HepG2 (cell line): ENCODE measurements at regions not wholly inside any gene's neighbourhood (a gene's known extent, or its start where the extent isn't known, plus 50 kb on each side); places are given as distances from the start of the nearest gene placed in this dataset.
A peak's percentile ranks its signal among the peaks of the same experiment; 100 is the strongest.

Source experiments
- ATAC-seq: fragments of 200-7000 bp; cut with Tn5 transposase; 3 replicates; pipeline ENCODE4 v1.9.1; 2020; ENCODE audit warnings: mild to moderate bottlenecking, moderate library complexity
- BruUV-seq: library from RNA; stranded (reverse); fragments of 400-500 nt; replicated peaks from 2 replicates; lab custom pipeline; 2021; lab: Mats Ljungman, UMichigan
- CTCF ChIA-PET: fragments of 300-600 bp; formaldehyde crosslinking; extraction: SDS; loops from one replicate; lab custom pipeline; 2021; ENCODE audit warnings: low total read pairs, inconsistent platforms, low intra/inter-chr PET ratio; lab: Yijun Ruan, JAX
- POLR2A ChIA-PET: fragments of 350-600 bp; sonication (Branson Sonifier 250); formaldehyde crosslinking; loops from one replicate; lab custom pipeline; 2020; ENCODE audit warnings: antibody characterized with exemption, inconsistent platforms; lab: Yijun Ruan, JAX
- DNase-seq: peaks from one replicate; pipeline ENCODE4 v3.0.0-alpha.2; 2015; ENCODE audit warnings: low spot score
- FAIRE-seq: peaks from 3 replicates; lab custom pipeline; 2011; peaks lifted over from hg19 to GRCh38; lab: Jason Lieb, UNC
- H2AFZ ChIP-seq: one replicate; pipeline ENCODE4 v1.6.1; 2011; ENCODE audit warnings: low read length, inconsistent platforms
- H3K27ac ChIP-seq: fragments of 300-600 bp; 3 replicates; pipeline ENCODE4 v1.8.0; 2011; ENCODE audit warnings: mixed run types, mild to moderate bottlenecking, mixed read lengths, low read length, inconsistent platforms; ENCODE audit not compliant: insufficient read depth; ENCODE audit errors: extremely low read length
- H3K27me3 ChIP-seq, 2 experiments: fragments of 200-600 bp in 1 of 2; 2 replicates in 1 of 2; 3 replicates in 1 of 2; pipeline versions ENCODE4 v1.6.0 to v1.8.0; 2011; ENCODE audit warnings: low read length in 2 of 2, mild to moderate bottlenecking in 2 of 2, moderate library complexity in 2 of 2, inconsistent platforms in 1 of 2; ENCODE audit not compliant: insufficient read depth in 2 of 2, control insufficient read depth in 1 of 2
- H3K36me3 ChIP-seq, 2 experiments: fragments of 200-600 bp in 1 of 2; replicated peaks in 1 of 2; 2 replicates in 1 of 2; 3 replicates in 1 of 2; pipeline versions ENCODE4 v1.5.1 to v1.8.0; 2011; ENCODE audit warnings: low read length in 2 of 2, inconsistent platforms in 1 of 2; ENCODE audit not compliant: insufficient read depth in 2 of 2, control insufficient read depth in 1 of 2
- H3K4me1 ChIP-seq: 2 replicates; pipeline ENCODE4 v1.5.1; 2012; ENCODE audit warnings: low read length, inconsistent platforms; ENCODE audit not compliant: insufficient read depth
- H3K4me2 ChIP-seq: 2 replicates; pipeline ENCODE4 v1.6.0; 2011; ENCODE audit warnings: low read depth, low read length, inconsistent platforms
- H3K4me3 ChIP-seq, 3 experiments: fragments of 200-600 bp in 1 of 3; sonication (generic), shearing (Covaris generic) in 1 of 3; replicated peaks in 1 of 3; 2 replicates each; pipeline ENCODE4 v1.5.1; 2011 to 2016; ENCODE audit warnings: low read length in 3 of 3, inconsistent platforms in 2 of 3, low read depth in 2 of 3, mild to moderate bottlenecking in 2 of 3, control low read depth in 1 of 3, mixed read lengths in 1 of 3; ENCODE audit not compliant: insufficient read depth in 1 of 3
- H3K79me2 ChIP-seq: one replicate; pipeline ENCODE4 v1.6.1; 2011; ENCODE audit warnings: low read length, inconsistent platforms; ENCODE audit not compliant: insufficient read depth
- H3K9ac ChIP-seq: 2 replicates; pipeline ENCODE4 v1.6.0; 2011; ENCODE audit warnings: mild to moderate bottlenecking, low read depth, low read length, inconsistent platforms; ENCODE audit not compliant: insufficient read depth
- H3K9me3 ChIP-seq: 2 replicates; pipeline ENCODE4 v1.5.1; 2012; ENCODE audit warnings: mild to moderate bottlenecking, low read length
- H4K20me1 ChIP-seq: 2 replicates; pipeline ENCODE4 v1.6.0; 2011; ENCODE audit warnings: inconsistent platforms, mild to moderate bottlenecking, low read length, moderate library complexity; ENCODE audit not compliant: insufficient read depth
- ARID3A ChIP-seq: IDR thresholded peaks from 2 replicates; pipeline ENCODE4 v1.6.1; 2012; ENCODE audit warnings: low read depth, low read length, improper control_type of control experiment
- HNF4G ChIP-seq, 2 experiments: sonication (generic) in 1 of 2; formaldehyde crosslinking in 1 of 2; IDR thresholded peaks; 2 replicates each; pipeline versions ENCODE4 v1.4.0 to v1.6.1; 2011 to 2020; ENCODE audit warnings: borderline replicate concordance in 2 of 2, low read depth in 2 of 2, mild to moderate bottlenecking in 2 of 2, low read length in 1 of 2, missing genetic modification reagents in 1 of 2, moderate library complexity in 1 of 2
- NR2C2 ChIP-seq: sonication (generic); formaldehyde crosslinking; IDR thresholded peaks from 2 replicates; pipeline ENCODE4 v1.4.0; 2020; ENCODE audit warnings: missing genetic modification reagents, mild to moderate bottlenecking, moderate library complexity, borderline replicate concordance
- ZBTB40 ChIP-seq, 2 experiments: fragments of 450-650 bp in 1 of 2; sonication (generic) in 1 of 2; formaldehyde crosslinking in 1 of 2; IDR thresholded peaks; 2 replicates each; pipeline versions ENCODE4 v1.6.1 to v1.8.0; 2016 to 2022; ENCODE audit warnings: antibody characterized with exemption in 1 of 2, mild to moderate bottlenecking in 1 of 2, missing genetic modification reagents in 1 of 2
- ZFP41 ChIP-seq: sonication (generic); formaldehyde crosslinking; IDR thresholded peaks from 2 replicates; pipeline ENCODE4 v1.4.0; 2020; ENCODE audit warnings: mild to moderate bottlenecking, missing genetic modification reagents, borderline replicate concordance
- ZNF574 ChIP-seq: sonication (generic); formaldehyde crosslinking; IDR thresholded peaks from 2 replicates; pipeline ENCODE4 v1.4.0; 2020; ENCODE audit warnings: missing genetic modification reagents
- WGBS: methylation state at CpG from one replicate; pipeline ENCODE4 v1.1.6; 2017; ENCODE audit warnings: low lambda C conversion rate; 5-methylcytosine and 5-hydroxymethylcytosine counted together
- in situ Hi-C: cut with HindIII; loops from 2 replicates; pipeline ENCODE4 v1.10.0; 2017; ENCODE audit warnings: low pct_unique_long_range_greater_than_20kb; ENCODE audit not compliant: extremely low pct_ligation_motif_present
- intact Hi-C: fragments of 100-400 bp; cut with micrococcal nuclease; formaldehyde crosslinking; loops from one replicate; pipeline ENCODE4 v1.10.0; 2022; ENCODE audit not compliant: unreplicated experiment

- WGBS = 81% methylated on average over 17 of the region's 18 CpGs
- intact Hi-C loops = loop anchor here (5.0 kb wide), 1 partner anchor 38 kb away; no protein-coding TSS in a partner anchor
- no peak for FAIRE-seq
- Histone ChIP-seq H3K4me1 (peaks cover 85% of the 10 kb centered on the region), H4K20me1 (no peaks in the 10 kb centered on the region), H3K27me3 (no peaks in the 10 kb centered on the region), H3K9ac (0 out of 2 replicates have a peak overlapping the region, but pooled peaks have one; percentile 0), H3K9me3 (no peaks in the 10 kb centered on the region), H3K36me3 (no peaks in the 10 kb centered on the region), H2AFZ (no peak overlapping the region), H3K4me2 (no peak overlapping the region), H3K79me2 (no peaks in the 10 kb centered on the region), H3K4me3 (no peak overlapping the region), H3K27ac (peak overlapping the region; percentile 77)
- POLR2A ChIA-PET = interaction anchor here (1.2 to 7.8 kb wide), 8 partner anchors 12 to 105 kb away, joined by 5 to 178 read pairs (median 7); no protein-coding TSS in a partner anchor
- in situ Hi-C loops = loop anchor here (5.0 kb wide), 1 partner anchor 108 kb away; no protein-coding TSS in a partner anchor
- CTCF ChIA-PET = interaction anchor here (0.5 to 1.5 kb wide), 2 partner anchors 107 to 172 kb away, joined by 3 read pairs; no protein-coding TSS in a partner anchor
- DNase-seq = peak; percentile 53
- BruUV-seq = no TSS peak
- peak; percentile 37 for ATAC-seq
- TF ChIP-seq NR2C2 (CRISPR knock-in tag) (peak; percentile 52; the same call in 1 of the 2 replicates), HNF4G (IDR thresholded peaks at IDR 0.05; ENCODE audit: borderline replicate concordance, low read depth, low read length) (no peak), HNF4G (CRISPR knock-in tag; IDR thresholded peaks at IDR 0.05; ENCODE audit: borderline replicate concordance, low read depth) (no peak), ZFP41 (no peak), ZBTB40 (IDR thresholded peaks at IDR 0.05) (no peak), ZBTB40 (CRISPR knock-in tag; IDR thresholded peaks at IDR 0.05) (no peak), ARID3A (no peak), ZNF574 (CRISPR knock-in tag) (no peak)
These were observed 103.8 kb downstream of the CEBPB start for GRCh38 chr20:50294164-50295088.
